GM12875 (cell line): ENCODE measurements at regions not wholly inside any gene's neighbourhood (a gene's known extent, or its start where the extent isn't known, plus 50 kb on each side); places are given as distances from the start of the nearest gene placed in this dataset.

Experiments
- H3K4me3 ChIP-seq: one replicate; pipeline ENCODE4 v1.5.1; 2011; ENCODE audit warnings: low read depth, low read length, control low read depth
- CTCF ChIP-seq: IDR thresholded peaks from 2 replicates; pipeline ENCODE4 v1.5.1; 2011; ENCODE audit warnings: low read depth, mild to moderate bottlenecking, control low read depth, inconsistent platforms, low read length, moderate library complexity, borderline replicate concordance; ENCODE audit not compliant: insufficient read depth

- H3K4me3 ChIP-seq: no peak overlapping the region
- TF ChIP-seq CTCF: no peak
These were observed 106.5 kb downstream of the CDH26 start for GRCh38 chr20:60064554-60065196.

- no peak overlapping the region for H3K4me3 ChIP-seq
- TF ChIP-seq CTCF: no peak
These were observed 107.7 kb downstream of the CDH26 start for GRCh38 chr20:60065741-60066437.

- TF ChIP-seq CTCF: no peak
These were observed 108.2 kb downstream of the CDH26 start for GRCh38 chr20:60066438-60066823.

GRCh38 chr20:60068509-60068908 lies 110.3 kb downstream of the CDH26 start:
- no peak overlapping the region for H3K4me3 ChIP-seq
- TF ChIP-seq CTCF: no peak

More at GRCh38 chr20:60066438-60066823, 108.2 kb downstream of the CDH26 start:
- H3K4me3 ChIP-seq: no peak overlapping the region

GRCh38 chr20:60069656-60070055 lies 111.4 kb downstream of the CDH26 start:
- H3K4me3 ChIP-seq: no peak overlapping the region
- TF ChIP-seq CTCF: no peak

- no peak for TF ChIP-seq CTCF
- H3K4me3 ChIP-seq: no peak overlapping the region
These were observed 112.6 kb downstream of the CDH26 start for GRCh38 chr20:60070791-60071190.

GRCh38 chr20:60071965-60072364 lies 113.7 kb downstream of the CDH26 start:
- TF ChIP-seq CTCF: no peak
- H3K4me3 ChIP-seq: no peak overlapping the region
